HG02678 (cell line): ENCODE measurements at regions not wholly inside any gene's neighbourhood (a gene's known extent, or its start where the extent isn't known, plus 50 kb on each side); places are given as distances from the start of the nearest gene placed in this dataset.
"Not testable (repeated sequence)": the region's sequence is repeated elsewhere in the genome, so short reads cannot be mapped to it uniquely, and the experiment has no call there.

ENCODE experiments used
- ATAC-seq: cut with Tn5 transposase; IDR thresholded peaks from one replicate; pipeline ENCODE4 v1.9.1; 2021; ENCODE audit warnings: mild to moderate bottlenecking, moderate library complexity; ENCODE audit not compliant: unreplicated experiment

GRCh38 chr4:156553659-156554058, 417.9 kb downstream of the PDGFC start:
- no peak for ATAC-seq

- ATAC-seq, result no peak
Measured at GRCh38 chr4:156547891-156548290, 423.7 kb downstream of the PDGFC start.

DNA sequence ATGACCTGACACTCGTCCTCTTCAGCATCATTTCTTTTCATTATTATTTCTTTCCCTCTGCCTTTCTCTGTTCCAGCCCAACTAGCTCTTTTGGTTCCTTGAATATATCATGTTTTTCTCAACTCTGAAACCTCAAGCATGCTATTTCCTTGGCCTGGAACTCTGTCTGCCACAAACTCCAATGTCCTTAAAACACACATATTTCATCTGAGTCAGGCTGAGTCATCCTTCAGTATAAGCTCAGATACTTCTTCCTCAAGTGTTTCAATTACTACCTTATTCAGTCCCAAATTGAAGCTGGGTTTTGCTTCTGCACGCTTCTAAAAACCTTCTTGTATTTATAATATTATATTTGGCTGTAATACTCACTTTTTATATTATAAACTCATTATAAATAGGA, 424.2 kb downstream of the PDGFC start:
- ATAC-seq, result no peak

DNA sequence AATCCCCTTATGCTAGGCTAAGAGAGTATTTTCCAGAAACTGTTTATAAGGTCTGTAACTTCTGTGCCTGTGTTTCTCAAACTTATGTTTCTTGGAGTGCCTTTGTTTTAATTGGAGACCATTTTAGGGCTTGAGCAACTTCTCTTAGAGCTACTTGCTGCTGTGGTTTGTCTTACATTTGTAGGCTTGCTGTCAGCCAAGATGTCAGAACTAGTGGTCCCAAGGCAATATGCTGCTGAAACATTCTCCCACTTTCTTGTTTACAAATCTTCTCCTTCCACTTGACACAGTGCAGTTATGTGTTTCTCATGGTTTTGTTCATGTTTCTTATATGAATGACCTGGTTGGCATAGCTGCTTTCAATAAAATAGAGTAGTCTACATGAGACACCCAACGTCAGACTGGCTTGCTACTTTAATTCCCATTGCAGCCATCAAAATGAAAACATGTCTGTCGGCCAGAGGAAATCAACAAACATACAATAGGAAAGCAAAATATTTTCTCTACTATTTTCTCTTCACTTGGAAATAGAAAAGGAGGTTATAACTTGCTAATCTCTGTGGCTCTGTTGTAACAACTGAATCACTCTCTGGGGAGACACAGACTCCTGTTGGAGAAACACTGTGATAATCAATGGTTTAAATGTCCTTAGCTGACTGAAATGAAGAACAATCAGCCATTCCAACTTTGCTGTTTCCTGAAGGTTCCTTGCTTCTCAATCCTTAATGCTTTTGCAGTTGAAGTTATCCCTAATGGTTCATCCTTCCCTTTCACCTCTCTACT, 426.4 kb downstream of the PDGFC start:
- no peak for ATAC-seq

DNA sequence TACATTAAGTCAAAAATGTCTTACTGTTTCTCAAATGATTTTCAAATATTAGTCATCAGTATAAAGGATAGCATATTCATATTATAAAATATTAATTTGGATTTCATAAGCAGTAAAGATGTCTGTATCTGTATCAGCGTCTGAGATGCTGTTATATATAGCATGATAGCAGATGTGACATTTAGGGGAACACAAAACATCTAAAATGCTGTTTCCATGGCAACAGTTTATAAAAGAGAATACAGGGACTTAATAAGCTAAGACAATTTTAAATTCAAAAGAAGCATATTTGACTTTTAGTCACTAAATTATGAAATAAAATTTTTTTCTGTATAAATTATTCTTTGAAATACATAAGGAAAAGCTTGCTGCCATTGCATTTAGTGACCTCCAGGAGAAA, 432.2 kb downstream of the PDGFC start:
- ATAC-seq, result no peak

- ATAC-seq, result no peak
Measured at GRCh38 chr4:156538651-156539257, 432.8 kb downstream of the PDGFC start.

- ATAC-seq, result no peak
Measured at GRCh38 chr4:156538210-156538609, 433.4 kb downstream of the PDGFC start.

- no peak for ATAC-seq
Measured at GRCh38 chr4:156537286-156537685, 434.3 kb downstream of the PDGFC start.

DNA sequence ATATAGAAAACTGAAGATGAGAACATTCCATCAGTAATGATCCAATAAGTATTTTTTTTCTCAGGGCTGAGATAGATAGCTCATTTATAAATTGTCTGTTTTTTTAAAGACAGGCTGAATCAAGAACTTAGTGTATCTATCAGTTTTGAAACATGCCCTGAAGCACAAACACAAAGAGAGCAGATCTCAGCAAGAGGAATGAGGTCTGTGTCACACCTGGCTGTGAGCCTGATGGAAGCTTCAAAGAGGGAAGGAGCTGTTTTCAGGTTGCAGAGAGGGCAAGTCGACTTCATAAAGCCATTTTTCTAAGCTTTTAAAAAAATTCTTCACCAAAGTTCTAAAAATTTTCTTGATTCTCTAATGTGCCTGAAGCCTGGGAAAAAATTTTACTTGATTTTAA, 434.9 kb downstream of the PDGFC start:
- ATAC-seq, result no peak

DNA sequence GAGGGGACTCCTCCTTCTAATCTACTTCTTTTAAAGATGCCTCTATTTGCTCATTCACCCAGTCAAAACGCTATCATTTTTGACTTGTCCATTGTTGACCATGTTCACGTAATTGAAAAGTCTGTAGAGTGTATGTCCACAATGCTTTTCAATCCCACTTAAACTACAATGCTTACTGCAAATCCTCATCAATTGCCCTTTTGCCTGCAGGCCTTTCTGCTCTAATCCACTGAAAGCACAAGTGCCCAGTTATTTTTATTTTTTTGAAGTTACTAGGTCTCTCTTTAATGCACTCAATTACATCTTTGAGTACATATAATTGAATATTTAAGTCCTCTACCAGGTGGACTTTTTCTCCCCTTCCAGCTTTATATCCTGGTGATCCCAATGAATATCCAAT, 437.4 kb downstream of the PDGFC start:
- no peak for ATAC-seq

DNA sequence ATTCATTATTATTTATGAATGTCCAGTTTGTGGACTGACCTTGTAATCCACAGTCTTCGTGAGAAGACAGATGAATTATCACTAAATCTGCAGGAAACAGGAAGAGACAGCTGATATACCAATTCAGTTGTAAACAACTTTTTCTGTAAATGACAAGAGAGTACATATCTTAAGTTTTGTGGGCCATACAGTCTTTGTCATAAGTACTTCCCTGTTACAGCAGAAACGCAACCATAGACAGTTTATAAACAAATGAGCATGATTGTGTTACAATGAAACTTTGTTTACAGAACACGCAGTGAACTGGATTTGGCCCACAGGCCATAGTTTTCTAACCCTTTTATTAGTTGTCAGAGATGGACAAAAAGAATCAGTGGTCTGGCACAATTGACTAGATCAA, 443.4 kb downstream of the PDGFC start:
- ATAC-seq, result no peak

- no peak for ATAC-seq
Measured at GRCh38 chr4:156527237-156527993, 444.2 kb downstream of the PDGFC start.

DNA sequence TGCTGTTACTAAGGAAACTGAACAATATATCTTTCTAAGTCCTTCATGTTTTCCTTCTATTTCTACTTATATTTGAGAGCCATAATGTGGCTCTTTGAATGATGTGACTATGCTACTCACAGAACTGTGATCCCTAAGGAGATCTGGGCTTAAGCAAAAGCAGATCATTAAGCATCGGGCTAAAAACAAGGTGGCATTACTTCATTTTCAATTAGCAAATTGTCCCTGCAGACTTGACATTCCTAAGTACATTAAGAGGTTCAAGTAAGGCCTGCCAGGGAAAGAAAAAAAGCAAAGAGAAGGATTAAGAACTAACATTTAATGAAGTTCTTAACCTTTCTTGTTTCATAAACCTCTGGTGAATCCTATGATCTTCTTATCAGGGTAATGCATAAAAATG, 447.6 kb downstream of the PDGFC start:
- no peak for ATAC-seq

GRCh38 chr4:156523492-156523891, 448.1 kb downstream of the PDGFC start:
- ATAC-seq, result no peak

DNA sequence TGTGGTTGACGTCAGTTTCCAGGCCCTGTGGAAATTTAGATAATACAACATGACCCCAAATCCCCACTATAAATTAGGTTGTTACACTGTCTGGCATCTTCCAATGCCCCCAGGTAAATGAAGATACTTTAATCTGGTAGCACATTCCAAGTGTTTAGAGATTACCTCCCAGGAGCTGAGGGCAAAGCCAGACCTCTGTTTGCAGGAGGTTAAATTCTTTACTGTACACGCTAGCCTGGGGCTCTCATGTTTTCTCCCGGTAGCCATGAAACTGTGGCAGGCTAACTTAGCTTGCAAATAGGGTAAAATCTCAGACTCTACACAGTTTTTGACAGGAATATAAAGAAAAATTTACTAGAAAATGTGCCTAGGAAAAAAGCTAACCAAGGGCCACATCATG, 450.0 kb downstream of the PDGFC start:
- ATAC-seq, result no peak

DNA sequence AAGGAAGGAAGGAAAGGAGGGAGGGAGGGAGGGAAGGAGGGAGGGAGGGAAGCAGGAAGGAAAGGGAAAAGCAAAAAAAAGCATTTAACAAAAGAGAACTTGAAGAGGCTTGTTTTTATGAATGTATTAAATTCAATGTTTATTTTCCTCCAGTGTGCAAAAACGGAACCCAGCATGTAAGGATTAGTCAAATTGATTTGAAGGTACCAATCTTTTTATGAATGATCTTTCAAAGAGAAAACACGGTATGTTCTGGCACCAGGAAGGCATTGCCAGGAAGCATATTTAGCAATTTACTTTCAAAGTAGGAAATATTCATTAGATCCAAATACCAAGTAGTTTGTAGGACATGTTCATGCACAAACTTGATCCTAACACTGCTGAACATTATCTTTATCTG, 453.6 kb downstream of the PDGFC start:
- no peak for ATAC-seq

- ATAC-seq, result no peak
Measured at GRCh38 chr4:156517546-156517945, 454.1 kb downstream of the PDGFC start.

- no peak for ATAC-seq
Measured at GRCh38 chr4:156516698-156517097, 454.9 kb downstream of the PDGFC start.

- ATAC-seq, result no peak
Measured at GRCh38 chr4:156515295-156515694, 456.3 kb downstream of the PDGFC start.

- no peak for ATAC-seq
Measured at GRCh38 chr4:156512622-156513021, 459.0 kb downstream of the PDGFC start.

DNA sequence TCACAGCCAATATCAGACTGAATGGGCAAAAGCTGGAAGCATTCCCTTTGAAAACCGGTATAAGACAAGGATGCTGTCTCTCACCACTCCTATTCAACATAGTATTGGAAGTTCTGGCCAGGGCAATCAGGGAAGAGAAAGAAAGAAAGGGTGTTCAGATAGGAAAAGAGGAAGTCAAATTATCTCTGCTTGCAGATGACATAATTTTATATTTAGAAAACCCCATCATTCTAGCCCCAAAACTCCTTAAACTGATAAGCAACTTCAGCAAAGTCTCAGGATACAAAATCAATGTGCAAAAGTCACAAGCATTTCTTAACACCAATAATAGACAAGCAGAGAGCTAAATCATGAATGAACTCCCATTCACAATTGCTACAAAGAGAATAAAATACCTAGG, 461.7 kb downstream of the PDGFC start:
- not testable (repeated sequence) for ATAC-seq

GRCh38 chr4:156505341-156505955, 466.2 kb downstream of the PDGFC start:
- ATAC-seq, result no peak
